Large intestine (tissue), 3 donors: ENCODE measurements at regions not wholly inside any gene's neighbourhood (a gene's known extent, or its start where the extent isn't known, plus 50 kb on each side); places are given as distances from the start of the nearest gene placed in this dataset.

ENCODE experiments used
- DNase-seq, 2 donors: peaks; one replicate each; pipeline versions ENCODE4 v3.0.0 to v3.0.0-alpha.2; 2013
- H3K27ac ChIP-seq: one replicate; pipeline ENCODE4 v1.5.1; 2013; ENCODE audit warnings: low read length
- H3K27me3 ChIP-seq: 2 replicates; pipeline ENCODE4 v1.6.1; 2013; ENCODE audit warnings: low read length; ENCODE audit not compliant: control insufficient read depth, insufficient read depth
- H3K36me3 ChIP-seq: 2 replicates; pipeline ENCODE4 v1.6.1; 2013; ENCODE audit warnings: low read length; ENCODE audit not compliant: control insufficient read depth, insufficient read depth
- H3K4me1 ChIP-seq: one replicate; pipeline ENCODE4 v1.6.1; 2013; ENCODE audit warnings: low read length; ENCODE audit not compliant: control insufficient read depth, insufficient read depth
- H3K4me3 ChIP-seq: one replicate; pipeline ENCODE4 v1.5.1; 2013; ENCODE audit warnings: low read length
- H3K9me3 ChIP-seq: one replicate; pipeline ENCODE4 v1.6.1; 2013; ENCODE audit warnings: mild to moderate bottlenecking, low read depth, low read length, moderate library complexity; ENCODE audit not compliant: control insufficient read depth
- WGBS: methylation state at CpG from one replicate; pipeline ENCODE4 v1.1.5; 2013; ENCODE audit warnings: low lambda C conversion rate; ENCODE audit not compliant: insufficient coverage; 5-methylcytosine and 5-hydroxymethylcytosine counted together

DNA sequence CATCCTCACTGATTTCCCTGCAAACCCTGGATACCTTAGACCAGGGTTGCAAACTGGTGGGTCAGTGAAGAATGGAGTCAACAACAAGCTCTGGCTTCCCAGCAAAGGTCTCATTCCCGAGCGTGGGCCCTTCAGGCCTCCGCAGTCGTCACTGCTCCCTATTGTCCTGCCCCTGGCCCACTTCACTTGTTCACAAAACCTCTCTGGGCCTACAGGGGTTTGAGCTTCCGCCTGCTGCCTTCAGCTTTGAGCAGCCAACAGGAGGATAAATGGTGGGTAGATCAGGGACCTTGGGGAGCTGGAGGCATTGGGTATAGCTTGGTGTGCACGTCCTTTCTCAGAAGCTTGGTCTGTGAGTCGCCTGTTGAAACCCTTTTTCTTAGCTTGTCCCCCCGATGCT, 148.8 kb downstream of the KATNIP start:
- Histone ChIP-seq H3K4me1 (no peaks in the 10 kb centered on the region), H3K27ac (no peak overlapping the region), H3K9me3 (no peaks in the 10 kb centered on the region), H3K27me3 (no peaks in the 10 kb centered on the region), H3K4me3 (no peak overlapping the region), H3K36me3 (peaks cover 23% of the 10 kb centered on the region)
- WGBS = no CpG with 5 or more reads among the region's 8 CpGs
- DNase-seq = no peak

GRCh38 chr16:27699540-27699939, 149.6 kb downstream of the KATNIP start:
- Histone ChIP-seq H3K9me3 (no peaks in the 10 kb centered on the region), H3K4me3 (no peak overlapping the region), H3K36me3 (peaks cover 24% of the 10 kb centered on the region), H3K27ac (no peak overlapping the region), H3K4me1 (no peaks in the 10 kb centered on the region), H3K27me3 (no peaks in the 10 kb centered on the region)
- WGBS = no CpG with 5 or more reads among the region's 7 CpGs
- DNase-seq = no peak

DNA sequence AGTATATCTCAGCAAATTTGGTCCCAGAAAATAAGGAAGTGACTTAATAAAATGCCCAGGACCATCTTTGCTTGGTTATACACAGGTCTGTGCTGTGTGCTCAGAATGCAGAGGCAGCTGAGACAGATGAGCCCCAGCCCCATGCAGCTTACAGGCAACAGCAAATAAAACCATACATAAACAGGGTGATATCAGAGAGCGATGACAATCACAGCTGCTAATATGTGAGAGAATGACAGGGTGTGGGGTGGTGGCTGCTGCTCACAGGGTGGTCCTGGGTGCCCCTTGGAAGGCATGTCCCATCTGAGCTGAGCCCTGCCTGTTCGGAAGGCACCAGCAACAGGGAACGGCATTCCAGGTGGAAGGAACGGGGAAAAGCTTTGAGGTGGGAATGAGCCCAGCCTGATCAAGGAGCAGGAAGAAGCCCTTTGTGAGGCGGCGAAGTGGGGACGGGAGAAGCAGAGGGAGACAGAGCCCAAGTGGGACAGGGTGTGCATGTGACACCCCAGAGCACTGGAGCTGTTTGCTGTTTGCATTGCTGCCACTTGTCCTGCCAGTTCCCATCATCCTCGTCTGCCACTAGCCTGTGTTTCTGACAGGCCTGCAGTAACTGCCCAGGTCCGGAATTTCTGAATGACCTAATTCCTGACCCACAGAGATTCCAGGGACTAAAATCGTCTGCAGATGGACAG, 150.5 kb downstream of the KATNIP start:
- no peaks in the 10 kb centered on the region for H3K27me3 ChIP-seq
- no peaks in the 10 kb centered on the region for H3K4me1 ChIP-seq
- no peak overlapping the region for H3K27ac ChIP-seq
- H3K9me3 ChIP-seq = no peaks in the 10 kb centered on the region
- no peak for DNase-seq
- peaks cover 24% of the 10 kb centered on the region for H3K36me3 ChIP-seq
- WGBS = 88% methylated on average over 3 of the region's 10 CpGs
- H3K4me3 ChIP-seq = no peak overlapping the region

GRCh38 chr16:27701381-27701780, 151.4 kb downstream of the KATNIP start:
- WGBS = no CpG with 5 or more reads among the region's 8 CpGs
- Histone ChIP-seq H3K36me3 (peaks cover 24% of the 10 kb centered on the region), H3K9me3 (no peaks in the 10 kb centered on the region), H3K4me1 (no peaks in the 10 kb centered on the region), H3K27ac (no peak overlapping the region), H3K27me3 (no peaks in the 10 kb centered on the region), H3K4me3 (no peak overlapping the region)
- no peak for DNase-seq

GRCh38 chr16:27703121-27703520, 153.2 kb downstream of the KATNIP start:
- peaks cover 36% of the 10 kb centered on the region for H3K36me3 ChIP-seq
- no peaks in the 10 kb centered on the region for H3K4me1 ChIP-seq
- no peaks in the 10 kb centered on the region for H3K9me3 ChIP-seq
- H3K27me3 ChIP-seq = no peaks in the 10 kb centered on the region
- WGBS = no CpG with 5 or more reads among the region's 6 CpGs
- no peak overlapping the region for H3K27ac ChIP-seq
- H3K4me3 ChIP-seq = no peak overlapping the region
- DNase-seq = no peak

DNA sequence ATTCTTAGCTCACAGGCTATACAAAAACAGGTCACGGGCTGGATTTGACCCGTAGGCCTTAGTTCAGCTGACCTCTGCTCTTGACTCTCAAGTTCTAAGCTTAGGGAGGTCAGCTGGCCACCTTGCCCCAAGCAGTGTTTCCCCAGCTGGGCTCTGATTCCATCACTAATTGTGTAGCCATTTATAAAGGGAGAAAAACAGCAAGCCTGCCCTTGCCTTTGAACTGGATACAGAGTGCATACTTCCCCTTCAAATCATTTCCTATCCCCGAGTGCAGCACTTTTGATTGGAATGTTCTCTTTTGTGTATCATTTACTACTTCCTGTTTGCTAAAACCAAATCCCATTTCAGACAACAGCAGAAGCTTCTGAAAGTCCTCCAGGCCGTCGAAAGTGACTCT, 153.6 kb downstream of the KATNIP start:
- H3K36me3 ChIP-seq = peaks cover 36% of the 10 kb centered on the region
- no peak overlapping the region for H3K4me3 ChIP-seq
- no peak overlapping the region for H3K27ac ChIP-seq
- H3K9me3 ChIP-seq = no peaks in the 10 kb centered on the region
- no peaks in the 10 kb centered on the region for H3K27me3 ChIP-seq
- H3K4me1 ChIP-seq = no peaks in the 10 kb centered on the region
- no peak for DNase-seq
- WGBS = no CpG with 5 or more reads among the region's 5 CpGs

DNA sequence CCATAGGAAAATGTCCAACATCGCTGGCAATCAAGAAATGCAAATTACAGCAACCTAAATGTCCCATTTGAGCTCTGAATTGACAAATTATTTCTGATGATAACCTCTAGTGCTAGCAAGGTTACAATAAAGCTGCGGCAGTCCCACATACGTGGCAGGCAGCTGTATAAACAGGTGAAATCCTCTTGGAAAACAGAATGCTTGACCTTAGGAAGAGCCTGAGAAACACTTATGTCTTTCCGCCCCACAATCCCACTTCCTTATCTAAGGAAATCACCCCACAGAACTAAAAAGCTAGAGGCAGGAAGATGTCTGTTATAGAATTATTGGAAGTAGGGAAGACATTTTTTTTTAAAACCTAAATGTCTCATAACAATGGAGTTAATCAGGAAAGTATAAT, 154.3 kb downstream of the KATNIP start:
- WGBS = no CpG with 5 or more reads among the region's 4 CpGs
- no peaks in the 10 kb centered on the region for H3K4me1 ChIP-seq
- H3K36me3 ChIP-seq = peaks cover 32% of the 10 kb centered on the region
- no peak overlapping the region for H3K4me3 ChIP-seq
- H3K27me3 ChIP-seq = no peaks in the 10 kb centered on the region
- H3K27ac ChIP-seq = no peak overlapping the region
- H3K9me3 ChIP-seq = no peaks in the 10 kb centered on the region
- DNase-seq = no peak

- H3K36me3 ChIP-seq = peaks cover 40% of the 10 kb centered on the region
- H3K9me3 ChIP-seq = no peaks in the 10 kb centered on the region
- no peaks in the 10 kb centered on the region for H3K27me3 ChIP-seq
- H3K27ac ChIP-seq = no peak overlapping the region
- no peak for DNase-seq
- H3K4me3 ChIP-seq = no peak overlapping the region
- WGBS = no CpG with 5 or more reads among the region's 10 CpGs
- no peaks in the 10 kb centered on the region for H3K4me1 ChIP-seq
Observed at GRCh38 chr16:27706156-27706865, 156.4 kb downstream of the KATNIP start.

DNA sequence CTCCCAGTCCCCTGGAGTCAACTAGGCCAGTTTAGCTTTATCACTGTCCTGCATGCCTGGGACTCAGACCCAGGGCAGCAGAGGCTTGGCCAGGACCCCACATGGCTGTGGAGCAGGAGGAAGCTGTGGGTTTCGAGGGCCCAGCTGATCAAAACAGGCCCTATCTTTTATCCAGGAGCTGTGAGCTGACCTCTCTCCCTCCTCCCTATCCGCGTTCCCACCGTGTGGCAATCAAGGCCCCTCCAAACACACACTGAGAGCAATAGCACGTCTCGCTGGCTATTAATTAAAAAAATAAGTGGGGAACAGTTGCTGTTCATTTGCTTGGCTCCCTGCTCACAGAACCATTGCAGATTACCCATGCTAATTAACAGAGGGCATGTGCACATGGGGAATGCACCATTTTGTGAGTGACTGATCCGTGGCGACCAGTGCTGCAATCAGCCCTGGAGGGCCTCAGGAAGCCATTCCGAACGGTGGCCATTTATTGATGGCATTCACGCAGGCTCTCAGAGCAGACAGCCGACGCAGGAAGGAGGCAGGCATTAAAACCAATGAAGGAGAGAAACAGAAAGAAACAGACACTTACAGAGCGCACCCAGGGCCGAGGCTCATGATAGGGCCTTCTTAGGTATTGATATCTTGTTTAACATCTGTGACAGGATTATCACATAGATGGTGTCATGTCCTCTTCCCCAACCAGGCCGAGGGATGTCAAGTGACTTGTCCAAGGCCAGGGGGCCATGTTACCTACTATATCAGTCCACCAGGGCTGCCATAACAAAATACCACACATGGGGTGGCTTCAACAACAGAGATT, 157.1 kb downstream of the KATNIP start:
- no peaks in the 10 kb centered on the region for H3K27me3 ChIP-seq
- no peaks in the 10 kb centered on the region for H3K9me3 ChIP-seq
- no peak overlapping the region for H3K4me3 ChIP-seq
- no peaks in the 10 kb centered on the region for H3K4me1 ChIP-seq
- H3K27ac ChIP-seq = no peak overlapping the region
- no peak for DNase-seq
- H3K36me3 ChIP-seq = peaks cover 35% of the 10 kb centered on the region
- no CpG with 5 or more reads among the region's 16 CpGs for WGBS

DNA sequence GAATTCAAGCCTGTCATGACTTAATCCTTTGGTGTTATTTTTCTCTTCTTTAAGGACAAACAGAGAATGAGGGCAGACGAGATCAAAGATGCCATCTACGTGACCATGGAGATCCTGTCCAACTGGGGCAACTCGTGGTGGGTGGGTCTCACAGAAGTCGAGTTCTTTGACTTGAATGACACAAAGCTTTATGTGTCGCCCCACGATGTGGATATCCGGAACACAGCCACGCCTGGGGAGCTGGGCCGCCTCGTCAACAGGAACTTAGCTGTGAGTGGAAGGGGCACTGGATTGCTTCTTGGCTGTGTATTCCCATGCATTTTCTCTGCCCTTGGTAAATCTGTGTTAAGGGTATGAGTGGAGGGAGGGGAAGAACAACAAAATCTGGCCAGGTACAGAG, 158.7 kb downstream of the KATNIP start:
- no peaks in the 10 kb centered on the region for H3K4me1 ChIP-seq
- no CpG with 5 or more reads among the region's 10 CpGs for WGBS
- DNase-seq = no peak
- no peaks in the 10 kb centered on the region for H3K9me3 ChIP-seq
- H3K4me3 ChIP-seq = no peak overlapping the region
- no peak overlapping the region for H3K27ac ChIP-seq
- no peaks in the 10 kb centered on the region for H3K27me3 ChIP-seq
- peaks cover 34% of the 10 kb centered on the region for H3K36me3 ChIP-seq
